CD4-positive, alpha-beta T cell (primary cell): ENCODE measurements at regions not wholly inside any gene's neighbourhood (a gene's known extent, or its start where the extent isn't known, plus 50 kb on each side); places are given as distances from the start of the nearest gene placed in this dataset.

Source experiments
- ATAC-seq: fragments of 200-7000 bp; cut with Tn5 transposase; one replicate; pipeline ENCODE4 v1.10.0; 2022; ENCODE audit warnings: mild to moderate bottlenecking; ENCODE audit not compliant: poor library complexity
- CTCF ChIA-PET: fragments of 350-600 bp; sonication (Branson Sonifier 250); formaldehyde crosslinking; loops from one replicate; lab custom pipeline; 2021; ENCODE audit warnings: antibody characterized with exemption, inconsistent platforms; lab: Charles Lee
- POLR2A ChIA-PET: fragments of 350-600 bp; sonication (Branson Sonifier 250); formaldehyde crosslinking; loops from one replicate; lab custom pipeline; 2021; ENCODE audit warnings: antibody characterized with exemption, inconsistent platforms; lab: Charles Lee
- DNase-seq, 14 experiments: peaks; one replicate each; pipeline ENCODE4 v3.0.0-alpha.2; 2013 to 2020; ENCODE audit warnings: mixed read lengths in 2 of 14
- H3K27ac ChIP-seq, 2 donors: one replicate each; pipeline versions ENCODE4 v1.5.1 to v1.7.0; 2013; ENCODE audit warnings: low read length in 2 of 2, low read depth in 1 of 2, mild to moderate bottlenecking in 1 of 2
- H3K27me3 ChIP-seq, 2 experiments: 1 replicate in 1 of 2; 2 replicates in 1 of 2; pipeline versions ENCODE4 v1.6.1 to v1.7.0; 2013; ENCODE audit warnings: low read length in 2 of 2, control low read depth in 1 of 2, mild to moderate bottlenecking in 1 of 2, moderate library complexity in 1 of 2; ENCODE audit not compliant: insufficient read depth in 2 of 2, control insufficient read depth in 1 of 2
- H3K36me3 ChIP-seq: one replicate; pipeline ENCODE4 v1.6.1; 2013; ENCODE audit warnings: low read length, control low read depth; ENCODE audit not compliant: insufficient read depth
- H3K4me1 ChIP-seq: one replicate; pipeline ENCODE4 v1.6.1; 2013; ENCODE audit warnings: low read length, control low read depth; ENCODE audit not compliant: insufficient read depth
- H3K4me3 ChIP-seq: one replicate; pipeline ENCODE4 v1.5.1; 2013; ENCODE audit warnings: mild to moderate bottlenecking, low read length, moderate library complexity
- H3K9me3 ChIP-seq, 2 experiments: 1 replicate in 1 of 2; 2 replicates in 1 of 2; pipeline versions ENCODE4 v1.6.1 to v1.7.0; 2013; ENCODE audit warnings: low read length in 2 of 2, mild to moderate bottlenecking in 2 of 2, control low read depth in 1 of 2, moderate library complexity in 1 of 2; ENCODE audit not compliant: control insufficient read depth in 1 of 2, insufficient read depth in 1 of 2
- H3K27ac Mint-ChIP-seq: one replicate; pipeline ENCODE4 v1.8.0; 2020; ENCODE audit warnings: mixed read lengths
- H3K27me3 Mint-ChIP-seq: one replicate; pipeline ENCODE4 v1.8.0; 2021; ENCODE audit warnings: mixed read lengths
- H3K36me3 Mint-ChIP-seq: one replicate; pipeline ENCODE4 v1.8.0; 2021; ENCODE audit warnings: low read depth, mixed read lengths
- H3K4me1 Mint-ChIP-seq: one replicate; pipeline ENCODE4 v1.8.0; 2021; ENCODE audit warnings: low read depth, mixed read lengths
- H3K4me3 Mint-ChIP-seq: one replicate; pipeline ENCODE4 v1.8.0; 2020; ENCODE audit warnings: mild to moderate bottlenecking, mixed read lengths
- H3K9me3 Mint-ChIP-seq: one replicate; pipeline ENCODE4 v1.8.0; 2020; ENCODE audit warnings: mixed read lengths
- intact Hi-C, 2 experiments: fragments of 100-400 bp; cut with DNase I in 1 of 2; cut with micrococcal nuclease in 1 of 2; formaldehyde crosslinking; loops; one replicate each; pipeline versions ENCODE4 v1.15.1 to v1.9.0; 2023 to 2025; cut with DNase I, micrococcal nuclease
- TF ChIP-seq, protein P1 (sequence below): fragments of 200-600 bp; IDR thresholded peaks from one replicate; pipeline ENCODE4 v1.8.0; 2022; ENCODE audit warnings: antibody characterized with exemption, mild to moderate bottlenecking

DNA sequence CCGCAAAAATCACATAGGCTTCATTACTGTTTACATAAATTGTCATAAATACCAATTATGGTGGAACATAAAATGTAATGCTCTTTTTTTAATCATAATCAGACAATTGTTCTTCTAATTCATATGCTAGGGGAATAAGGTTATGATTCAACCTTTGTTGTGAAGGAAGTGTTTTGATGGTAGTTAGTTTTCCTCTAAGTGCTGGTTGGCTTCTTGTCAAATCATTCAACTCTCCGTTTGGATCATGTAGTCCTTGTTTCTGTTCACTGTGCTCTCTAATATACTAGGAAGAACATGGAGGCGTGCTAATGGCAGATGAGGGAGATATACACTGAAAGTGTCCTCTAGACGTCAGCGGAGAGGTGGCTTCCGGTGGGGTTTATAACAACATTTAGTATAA, 1938.0 kb upstream of the PIK3C3 start:
- Mint-ChIP-seq H3K27ac (no peak overlapping the region), H3K36me3 (no peaks in the 10 kb centered on the region), H3K9me3 (peaks cover 6% of the 10 kb centered on the region), H3K4me3 (no peak overlapping the region), H3K4me1 (no peaks in the 10 kb centered on the region), H3K27me3 (no peaks in the 10 kb centered on the region)
- no peaks in the 10 kb centered on the region for H3K4me1 ChIP-seq
- intact Hi-C loops: no loop called here
- no peak overlapping the region for H3K27ac ChIP-seq
- CTCF ChIA-PET: no interaction called here
- DNase-seq: no peak
- H3K4me3 ChIP-seq: no peak overlapping the region
- no peak for ATAC-seq
- POLR2A ChIA-PET: no interaction called here
- H3K9me3 ChIP-seq: no peaks in the 10 kb centered on the region
- no peaks in the 10 kb centered on the region for H3K27me3 ChIP-seq
- no peaks in the 10 kb centered on the region for H3K36me3 ChIP-seq
- TF ChIP-seq, protein P1, sequence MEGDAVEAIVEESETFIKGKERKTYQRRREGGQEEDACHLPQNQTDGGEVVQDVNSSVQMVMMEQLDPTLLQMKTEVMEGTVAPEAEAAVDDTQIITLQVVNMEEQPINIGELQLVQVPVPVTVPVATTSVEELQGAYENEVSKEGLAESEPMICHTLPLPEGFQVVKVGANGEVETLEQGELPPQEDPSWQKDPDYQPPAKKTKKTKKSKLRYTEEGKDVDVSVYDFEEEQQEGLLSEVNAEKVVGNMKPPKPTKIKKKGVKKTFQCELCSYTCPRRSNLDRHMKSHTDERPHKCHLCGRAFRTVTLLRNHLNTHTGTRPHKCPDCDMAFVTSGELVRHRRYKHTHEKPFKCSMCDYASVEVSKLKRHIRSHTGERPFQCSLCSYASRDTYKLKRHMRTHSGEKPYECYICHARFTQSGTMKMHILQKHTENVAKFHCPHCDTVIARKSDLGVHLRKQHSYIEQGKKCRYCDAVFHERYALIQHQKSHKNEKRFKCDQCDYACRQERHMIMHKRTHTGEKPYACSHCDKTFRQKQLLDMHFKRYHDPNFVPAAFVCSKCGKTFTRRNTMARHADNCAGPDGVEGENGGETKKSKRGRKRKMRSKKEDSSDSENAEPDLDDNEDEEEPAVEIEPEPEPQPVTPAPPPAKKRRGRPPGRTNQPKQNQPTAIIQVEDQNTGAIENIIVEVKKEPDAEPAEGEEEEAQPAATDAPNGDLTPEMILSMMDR: no peak

DNA sequence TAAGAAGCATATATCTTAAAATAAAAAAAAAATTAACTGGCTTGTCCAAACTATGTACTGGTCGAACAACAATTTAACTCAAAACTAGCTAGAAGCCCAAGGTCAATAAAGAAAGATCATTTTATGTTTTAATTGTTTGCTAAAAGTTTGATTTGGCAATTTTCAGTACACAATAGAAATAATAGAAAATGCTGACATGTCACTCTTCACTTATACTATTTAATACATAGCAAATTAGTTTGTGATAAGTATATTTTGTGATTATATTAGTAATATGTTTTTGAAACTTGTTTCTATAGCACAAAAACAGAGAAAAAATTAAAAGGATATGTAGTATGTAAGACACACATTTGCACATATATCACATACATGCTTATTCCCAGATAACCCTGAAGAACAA, 1938.6 kb upstream of the PIK3C3 start:
- Mint-ChIP-seq H3K4me1 (no peaks in the 10 kb centered on the region), H3K27ac (no peak overlapping the region), H3K27me3 (no peaks in the 10 kb centered on the region), H3K9me3 (peaks cover 6% of the 10 kb centered on the region), H3K36me3 (no peaks in the 10 kb centered on the region), H3K4me3 (no peak overlapping the region)
- DNase-seq: no peak
- intact Hi-C loops: no loop called here
- peaks cover 0 to 4% of the 10 kb centered on the region in 2 experiments for H3K9me3 ChIP-seq
- no peak overlapping the region for H3K27ac ChIP-seq
- no peak for ATAC-seq
- H3K4me1 ChIP-seq: no peaks in the 10 kb centered on the region
- POLR2A ChIA-PET: no interaction called here
- no peaks in the 10 kb centered on the region for H3K27me3 ChIP-seq
- H3K36me3 ChIP-seq: no peaks in the 10 kb centered on the region
- H3K4me3 ChIP-seq: no peak overlapping the region
- TF ChIP-seq, protein P1: no peak
- CTCF ChIA-PET: no interaction called here

DNA sequence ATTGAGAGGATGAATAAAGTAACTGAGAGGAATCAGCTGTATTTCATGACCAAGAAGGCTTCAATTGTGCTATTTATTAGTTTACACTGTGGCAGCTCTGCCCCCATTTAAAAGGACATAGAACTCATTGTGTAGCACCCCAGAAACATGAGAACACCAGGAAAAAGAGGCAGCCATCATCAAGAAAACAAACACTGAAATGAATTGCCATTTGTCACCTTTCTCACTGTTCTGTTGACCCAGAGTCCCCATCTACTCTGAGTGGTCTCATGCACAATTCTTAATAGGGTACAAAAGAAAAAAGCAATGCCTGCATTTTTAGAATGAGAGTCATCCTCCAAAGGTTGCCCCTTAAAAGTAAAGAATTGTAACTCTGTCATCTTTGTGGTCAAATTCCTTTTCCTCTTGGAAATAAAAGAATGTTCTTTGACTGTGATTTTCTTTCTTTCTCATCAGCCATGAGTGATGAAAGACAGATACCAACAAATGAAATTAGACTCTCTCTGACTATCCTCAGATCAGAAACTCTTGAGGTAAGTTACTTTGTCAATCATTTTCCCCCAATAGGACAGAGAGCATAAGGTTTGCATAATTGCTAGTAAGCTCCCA, 1941.9 kb upstream of the PIK3C3 start:
- Histone ChIP-seq H3K27me3 (no peaks in the 10 kb centered on the region), H3K36me3 (no peaks in the 10 kb centered on the region), H3K4me1 (no peaks in the 10 kb centered on the region), H3K9me3 (peaks cover 0 to 4% of the 10 kb centered on the region in 2 experiments), H3K27ac (no peak overlapping the region), H3K4me3 (no peak overlapping the region)
- Mint-ChIP-seq H3K36me3 (no peaks in the 10 kb centered on the region), H3K4me1 (no peaks in the 10 kb centered on the region), H3K4me3 (no peak overlapping the region), H3K27me3 (no peaks in the 10 kb centered on the region), H3K27ac (no peak overlapping the region), H3K9me3 (peaks cover 10% of the 10 kb centered on the region)
- TF ChIP-seq, protein P1: no peak
- ChIA-PET CTCF (no interaction called here), POLR2A (no interaction called here)
- intact Hi-C loops: no loop called here
- ATAC-seq (no peak), DNase-seq (no peak)
